GM12864 (cell line): ENCODE measurements at regions not wholly inside any gene's neighbourhood (a gene's known extent, or its start where the extent isn't known, plus 50 kb on each side); places are given as distances from the start of the nearest gene placed in this dataset.

Source experiments
- DNase-seq: peaks from one replicate; pipeline ENCODE4 v3.0.0-alpha.2; 2011; ENCODE audit warnings: low read depth
- H3K4me3 ChIP-seq: 2 replicates; pipeline ENCODE4 v1.5.1; 2011; ENCODE audit warnings: mild to moderate bottlenecking, low read depth, low read length, control low read depth
- CTCF ChIP-seq: IDR thresholded peaks from 2 replicates; pipeline ENCODE4 v1.5.1; 2011; ENCODE audit warnings: low read depth, mild to moderate bottlenecking, moderate library complexity, low read length, control low read depth, inconsistent platforms; ENCODE audit errors: missing control alignments

DNA sequence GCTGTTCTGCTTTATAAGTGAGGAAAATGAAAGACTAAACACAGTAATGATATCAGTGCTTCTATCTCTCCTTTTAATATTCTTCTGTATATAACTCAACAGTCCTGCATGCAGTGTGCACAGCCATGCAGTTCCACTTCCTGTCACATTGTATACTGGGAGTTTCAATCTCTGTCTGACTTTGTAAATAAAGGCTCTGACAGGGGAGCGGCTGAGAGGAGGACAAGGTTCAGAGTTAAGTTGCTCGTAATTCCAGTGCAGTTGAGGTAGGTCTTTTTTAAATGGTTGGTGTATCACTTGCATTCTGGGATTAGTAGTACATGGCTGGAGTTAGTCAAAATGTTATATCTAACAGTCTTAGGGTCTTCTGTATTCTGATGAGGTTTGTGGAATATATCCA is 264.5 kb downstream of the OLFM3 start:
- no peak for TF ChIP-seq CTCF
- DNase-seq = no peak
- no peak overlapping the region for H3K4me3 ChIP-seq

DNA sequence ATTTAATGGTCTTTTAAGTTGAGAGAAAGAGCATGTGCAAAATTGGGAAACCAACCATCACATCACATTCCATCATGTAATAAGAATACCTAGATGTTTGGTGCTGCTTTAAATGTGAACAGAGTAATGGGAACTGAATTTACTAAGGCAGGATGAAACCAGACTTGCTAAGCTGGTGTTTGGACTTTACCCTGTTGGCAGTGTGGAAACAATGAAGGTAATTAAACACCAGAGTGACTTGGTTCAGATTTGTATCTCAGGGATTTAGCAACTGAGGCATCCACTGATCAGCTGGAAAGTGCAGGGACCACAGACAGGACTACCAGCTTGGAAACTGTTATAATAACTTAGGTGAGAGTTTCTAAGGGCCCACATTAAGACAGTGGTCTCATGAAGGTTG is 263.4 kb downstream of the OLFM3 start:
- DNase-seq = no peak
- TF ChIP-seq CTCF = no peak

GRCh38 chr1:101738475-101738874 is 258.3 kb downstream of the OLFM3 start:
- no peak for DNase-seq
- no peak overlapping the region for H3K4me3 ChIP-seq

More for the DNA sequence above, 263.4 kb downstream of the OLFM3 start:
- H3K4me3 ChIP-seq = no peak overlapping the region

DNA sequence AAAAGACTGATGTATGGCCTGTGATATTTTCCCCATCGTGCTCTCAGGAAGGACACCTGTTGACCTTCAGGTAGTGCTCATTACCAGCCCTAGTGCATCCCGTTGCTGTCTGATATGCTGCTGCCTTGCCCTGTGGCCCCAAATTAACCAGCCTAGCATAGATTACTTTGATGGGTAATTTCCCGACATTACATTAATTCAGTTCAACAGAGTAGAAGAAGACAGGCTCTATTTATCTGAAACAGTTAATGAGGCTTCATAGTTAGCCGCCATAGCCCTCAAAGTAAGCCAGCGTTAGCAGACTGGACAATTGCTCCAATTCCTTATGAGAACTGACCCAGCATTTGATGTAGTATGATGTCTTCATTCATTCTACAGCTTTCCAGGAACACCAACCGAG is 257.6 kb downstream of the OLFM3 start:
- H3K4me3 ChIP-seq = no peak overlapping the region
- no peak for DNase-seq
- TF ChIP-seq CTCF = no peak

More at GRCh38 chr1:101738475-101738874, 258.3 kb downstream of the OLFM3 start:
- TF ChIP-seq CTCF = no peak

GRCh38 chr1:101739826-101740330 is 256.8 kb downstream of the OLFM3 start:
- TF ChIP-seq CTCF = no peak

GRCh38 chr1:101741910-101742309 is 254.8 kb downstream of the OLFM3 start:
- TF ChIP-seq CTCF = no peak
- no peak overlapping the region for H3K4me3 ChIP-seq
- no peak for DNase-seq

More at GRCh38 chr1:101739826-101740330, 256.8 kb downstream of the OLFM3 start:
- DNase-seq = no peak
- no peak overlapping the region for H3K4me3 ChIP-seq

DNA sequence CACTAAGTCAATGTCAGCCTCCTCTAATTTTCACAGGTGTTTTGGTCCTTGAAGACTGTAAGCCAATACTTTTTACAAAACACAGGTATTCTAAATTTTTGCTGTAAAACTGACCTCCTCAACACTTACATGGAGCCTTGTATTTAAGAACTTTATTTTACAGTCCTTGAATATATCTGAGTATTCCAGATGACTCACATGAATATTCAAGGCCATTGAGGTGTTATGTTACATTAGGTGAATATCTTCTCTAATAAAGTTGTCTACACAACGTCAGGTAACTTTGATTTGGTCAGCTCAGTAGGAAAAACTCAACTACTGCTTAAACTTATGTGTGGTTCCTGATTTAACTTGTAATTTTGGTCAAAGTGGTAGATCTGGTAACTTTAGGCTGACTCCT is 254.2 kb downstream of the OLFM3 start:
- DNase-seq = no peak
- TF ChIP-seq CTCF = no peak
- no peak overlapping the region for H3K4me3 ChIP-seq
